GM21723 (cell line): ENCODE measurements at regions not wholly inside any gene's neighbourhood (a gene's known extent, or its start where the extent isn't known, plus 50 kb on each side); places are given as distances from the start of the nearest gene placed in this dataset.
"Not testable (repeated sequence)": the region's sequence is repeated elsewhere in the genome, so short reads cannot be mapped to it uniquely, and the experiment has no call there.

Source experiments
- ATAC-seq: cut with Tn5 transposase; IDR thresholded peaks from one replicate; pipeline ENCODE4 v1.9.1; 2021; ENCODE audit warnings: mild to moderate bottlenecking, moderate library complexity; ENCODE audit not compliant: unreplicated experiment

- ATAC-seq: no peak
Measured at GRCh38 chr20:12112089-12112474, 194.4 kb downstream of the BTBD3 start.

DNA sequence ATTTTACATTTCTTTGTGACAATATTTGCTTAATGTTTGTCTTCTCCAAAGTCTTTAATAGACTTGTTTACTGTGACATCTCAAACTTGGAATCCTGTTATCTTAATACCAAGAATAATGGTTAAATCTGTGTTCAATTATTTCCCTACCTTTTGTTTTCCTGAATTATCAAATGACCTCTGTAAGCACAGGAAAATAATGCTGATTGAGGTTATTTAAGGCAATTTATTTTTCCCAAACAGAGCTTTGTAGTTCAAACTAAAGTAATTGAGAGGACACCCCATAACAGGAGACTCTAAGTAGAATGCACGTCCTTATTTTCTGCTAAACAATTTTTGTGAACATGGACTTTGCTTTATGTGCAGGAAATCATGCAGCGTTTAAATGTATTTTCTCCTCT is 195.0 kb downstream of the BTBD3 start:
- ATAC-seq: no peak

- ATAC-seq: no peak
Measured at GRCh38 chr20:12113075-12113467, 195.4 kb downstream of the BTBD3 start.

DNA sequence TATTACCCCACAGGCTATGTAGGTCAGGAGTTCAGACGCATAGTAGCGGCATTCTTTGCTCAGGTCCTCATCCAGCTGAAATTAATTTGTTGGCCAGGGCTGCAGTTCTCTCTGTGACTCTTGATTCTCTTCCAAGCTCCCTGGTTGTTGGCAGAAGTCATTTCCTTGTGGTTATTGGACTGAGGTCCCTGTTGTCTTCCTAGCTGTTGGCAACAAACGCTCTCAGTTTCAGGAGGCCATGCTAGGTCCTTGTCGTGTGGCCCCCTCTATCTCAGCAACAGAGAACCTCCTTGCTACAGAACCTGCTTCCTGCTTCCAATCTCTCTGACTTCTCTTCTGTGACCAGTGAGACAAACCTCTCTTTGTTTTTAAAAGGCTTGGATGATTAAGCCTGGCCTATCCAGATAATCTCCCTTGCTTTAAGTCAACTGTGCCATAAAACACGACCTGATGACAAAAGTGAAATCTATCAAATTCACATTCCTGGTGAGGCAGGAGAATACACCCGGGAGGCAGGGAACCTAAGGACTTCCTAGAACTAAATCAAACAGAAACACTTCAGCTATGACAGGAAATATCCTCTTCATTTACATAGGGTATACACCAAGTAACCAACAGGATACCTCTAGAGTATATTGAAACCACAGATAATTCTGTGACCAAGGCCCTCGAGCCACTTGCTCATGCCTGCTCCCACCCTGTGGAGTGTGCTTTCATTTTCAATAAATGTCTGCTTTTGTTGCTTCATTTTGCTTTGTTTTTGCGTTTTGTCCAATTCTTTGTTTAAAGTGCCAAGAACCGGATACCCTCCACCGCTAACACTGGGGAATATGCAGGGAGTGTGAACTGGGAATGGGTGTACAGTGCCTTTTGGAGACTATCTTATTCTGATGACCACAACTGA is 196.0 kb downstream of the BTBD3 start:
- ATAC-seq: no peak

GRCh38 chr20:12129114-12129513 is 211.4 kb downstream of the BTBD3 start:
- not testable (repeated sequence) for ATAC-seq

DNA sequence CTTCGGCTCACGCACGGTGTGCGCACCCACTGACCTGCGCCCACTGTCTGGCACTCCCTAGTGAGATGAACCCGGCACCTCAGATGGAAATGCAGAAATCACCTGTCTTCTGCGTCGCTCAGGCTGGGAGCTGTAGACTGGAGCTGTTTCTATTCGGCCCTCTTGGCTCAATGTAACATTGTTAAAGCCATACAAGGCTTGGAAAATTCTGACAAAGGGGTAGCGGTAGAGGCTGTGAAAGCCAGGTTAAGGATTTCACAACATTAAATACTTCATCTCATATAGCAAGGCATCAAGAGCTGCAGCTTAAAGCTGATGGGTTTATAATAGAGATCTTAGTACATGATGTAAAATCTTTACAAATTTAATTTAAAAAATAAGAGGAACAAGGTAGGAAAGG is 211.8 kb downstream of the BTBD3 start:
- ATAC-seq: not testable (repeated sequence)

DNA sequence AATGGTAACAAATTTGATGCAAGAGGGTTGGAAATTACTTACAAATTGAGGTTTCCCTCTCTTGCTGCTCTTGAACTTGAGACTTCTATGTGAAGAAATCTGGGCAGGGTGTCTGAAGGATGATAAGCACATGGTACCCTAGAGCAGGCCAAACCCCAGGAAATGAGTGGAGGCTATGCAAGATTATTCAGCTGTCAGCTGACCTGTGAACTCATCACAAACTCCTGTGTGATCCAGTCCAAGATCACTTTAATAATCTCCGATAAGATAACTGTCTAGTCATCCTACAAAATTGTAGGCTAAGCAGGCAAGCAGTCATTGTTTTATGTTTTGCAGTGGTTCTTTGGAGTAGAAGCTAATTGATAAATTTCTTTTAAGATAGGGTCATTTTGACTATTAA is 213.1 kb downstream of the BTBD3 start:
- no peak for ATAC-seq

DNA sequence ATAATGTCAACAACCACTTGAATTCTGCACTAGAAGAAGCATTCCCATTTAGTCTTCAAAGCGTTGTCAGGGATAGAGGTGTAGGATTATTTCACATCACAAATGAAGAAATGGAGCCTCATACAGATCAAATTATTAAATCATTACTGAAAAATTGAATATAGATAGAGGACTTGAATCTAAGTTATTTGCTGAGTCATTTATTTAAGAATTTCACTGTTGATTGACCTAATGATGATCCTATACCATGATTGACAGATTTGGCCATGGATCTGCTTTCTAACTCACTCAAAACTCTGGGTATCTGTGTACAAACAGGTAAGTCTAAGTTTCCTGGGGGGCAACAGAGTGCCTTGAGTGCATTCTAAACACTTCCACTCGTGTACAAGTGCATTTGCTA is 215.9 kb downstream of the BTBD3 start:
- ATAC-seq: no peak

- ATAC-seq: not testable (repeated sequence)
Measured at GRCh38 chr20:12145951-12146350, 228.3 kb downstream of the BTBD3 start.

GRCh38 chr20:12152996-12153395 is 235.3 kb downstream of the BTBD3 start:
- ATAC-seq: no peak

DNA sequence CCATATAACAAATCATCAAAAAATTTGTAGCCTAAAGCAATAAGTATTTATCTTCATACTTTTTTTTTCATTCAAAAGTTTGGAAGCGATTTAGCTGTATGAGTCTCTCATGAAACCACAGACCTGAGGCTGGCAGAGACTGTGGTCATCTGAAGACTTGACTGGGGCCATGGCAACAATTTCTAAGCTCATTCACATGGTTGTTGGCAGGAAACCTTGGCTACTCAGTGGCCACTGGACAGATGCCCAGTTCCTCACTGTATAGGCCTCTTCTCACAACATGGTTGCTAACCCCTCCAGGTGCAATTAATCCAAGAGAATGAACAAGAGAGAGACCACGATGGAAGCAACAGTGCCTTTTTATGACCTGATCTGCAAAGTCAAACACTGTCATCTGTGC is 235.9 kb downstream of the BTBD3 start:
- ATAC-seq: no peak

DNA sequence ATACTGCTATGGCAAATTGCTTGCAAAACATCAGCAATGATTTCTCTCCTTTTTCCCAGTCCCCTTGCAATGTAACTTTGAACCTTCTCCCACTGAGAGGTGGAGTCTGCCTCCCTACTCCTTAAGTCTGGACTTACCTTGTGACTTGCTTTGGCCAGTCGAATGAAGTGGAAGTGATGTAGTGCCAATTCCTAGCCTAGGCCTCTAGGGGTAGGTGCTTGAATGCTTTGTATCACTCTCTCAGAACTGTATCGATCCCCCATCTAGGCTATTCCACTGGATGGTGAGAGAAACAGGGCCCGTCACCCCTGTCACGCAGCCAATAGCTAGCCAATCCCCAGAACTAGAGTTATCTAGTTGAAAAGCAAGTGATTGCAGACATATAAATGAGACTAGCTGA is 238.6 kb downstream of the BTBD3 start:
- ATAC-seq: no peak

DNA sequence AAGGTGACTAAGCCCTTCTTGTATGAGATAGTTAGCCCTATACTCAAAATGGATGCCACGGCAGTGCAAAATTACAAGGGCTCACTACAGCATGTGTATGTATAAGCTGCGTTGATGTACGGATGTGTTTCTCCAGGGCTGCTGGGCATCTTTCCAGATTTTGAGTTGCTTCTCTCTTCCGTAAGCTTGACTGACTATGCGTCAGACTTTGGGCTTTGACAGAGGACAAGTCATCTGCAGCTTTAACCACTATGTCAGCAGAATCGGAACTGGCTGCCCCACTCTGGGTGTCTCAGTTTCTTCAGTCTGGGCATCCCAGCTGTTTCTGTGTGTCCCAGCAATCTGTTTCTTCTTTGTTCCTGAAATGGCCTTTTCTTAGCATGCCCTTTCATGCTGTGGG is 241.6 kb downstream of the BTBD3 start:
- ATAC-seq: no peak

DNA sequence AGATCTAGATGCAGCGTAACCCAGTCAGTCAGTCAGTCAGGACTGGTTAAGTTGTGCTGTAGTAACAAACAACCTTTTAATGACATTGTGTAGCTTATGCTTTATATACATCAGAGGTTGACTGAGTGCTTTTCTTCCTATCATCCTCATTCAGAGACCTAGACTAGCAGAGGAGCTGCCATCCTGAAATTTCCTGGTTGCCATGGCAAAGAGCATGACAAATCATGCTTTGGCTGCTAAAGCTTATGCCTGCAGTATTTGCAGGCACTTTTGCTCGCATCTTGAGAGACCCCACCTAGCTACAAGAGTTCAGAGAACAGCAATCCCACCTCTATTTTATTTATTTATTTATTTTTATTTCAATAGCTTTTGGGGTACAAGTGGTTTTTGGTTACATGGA is 244.0 kb downstream of the BTBD3 start:
- no peak for ATAC-seq

- ATAC-seq: no peak
Measured at GRCh38 chr20:12166053-12166717, 248.5 kb downstream of the BTBD3 start.

GRCh38 chr20:12170406-12170805 is 252.7 kb downstream of the BTBD3 start:
- no peak for ATAC-seq

- ATAC-seq: no peak
Measured at GRCh38 chr20:12171923-12172524, 254.3 kb downstream of the BTBD3 start.

DNA sequence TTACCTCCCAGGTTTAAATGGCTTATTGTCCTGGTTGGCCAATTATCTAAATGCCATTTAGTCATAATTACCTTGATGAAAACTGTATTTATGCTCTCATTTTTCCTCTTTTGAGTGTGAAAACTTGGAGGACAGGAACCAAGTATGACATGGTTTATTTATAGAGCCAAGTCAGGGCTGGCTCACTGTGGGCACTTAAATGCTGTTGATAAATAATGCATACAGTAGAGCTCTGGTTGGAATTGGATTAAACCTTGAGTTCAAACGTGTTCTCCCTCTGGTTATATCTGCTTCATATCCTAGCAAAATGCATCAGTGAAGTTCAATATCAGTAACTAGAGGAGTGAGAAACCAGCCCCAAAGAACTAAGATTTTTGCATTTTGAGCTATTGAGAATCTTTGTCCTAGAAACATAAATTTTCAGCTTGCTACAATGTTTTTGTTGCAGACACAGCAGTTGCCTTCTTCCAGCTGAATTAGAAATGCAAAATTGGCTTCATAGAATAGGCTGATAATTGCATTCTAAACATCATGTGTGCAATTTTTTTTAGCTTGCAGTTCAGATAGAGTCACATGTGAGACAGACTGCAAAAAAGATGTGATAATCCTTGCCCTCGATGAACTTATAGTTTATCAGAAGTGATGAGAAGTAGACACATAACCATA is 255.8 kb downstream of the BTBD3 start:
- no peak for ATAC-seq

GRCh38 chr20:12175538-12175937 is 257.8 kb downstream of the BTBD3 start:
- no peak for ATAC-seq

DNA sequence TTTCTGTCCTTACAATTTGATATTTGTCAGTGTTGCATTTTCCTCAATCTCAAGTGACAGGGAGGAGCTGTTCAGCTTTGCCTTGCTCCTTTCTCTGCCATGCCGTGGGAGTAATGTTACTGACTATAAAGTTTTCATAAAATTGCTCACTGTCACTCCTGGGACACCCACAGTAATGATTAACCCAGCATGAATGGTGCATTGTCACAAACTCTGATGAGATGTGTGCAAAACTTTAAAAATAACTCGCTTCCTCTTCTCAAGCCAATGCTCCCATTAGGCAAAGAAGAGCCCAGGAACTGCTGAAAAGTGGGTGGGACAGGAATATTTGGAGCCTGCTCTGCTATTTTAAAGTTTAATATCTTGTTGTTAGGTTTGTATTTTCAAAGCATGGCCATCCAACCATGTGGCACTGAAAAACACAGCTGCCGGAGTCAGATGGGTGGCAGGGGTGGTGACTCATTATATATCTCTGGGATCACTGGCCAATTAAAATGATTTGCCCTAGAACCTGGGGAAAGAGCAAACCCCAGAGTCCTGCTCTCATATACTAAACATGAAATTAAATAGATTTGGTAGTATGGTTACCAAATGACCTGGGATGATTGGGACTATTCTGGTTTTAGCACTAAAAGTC is 260.1 kb downstream of the BTBD3 start:
- ATAC-seq: no peak

GRCh38 chr20:12179692-12180091 is 262.0 kb downstream of the BTBD3 start:
- ATAC-seq: no peak
